ENCODE measurements at regions not wholly inside any gene's neighbourhood (a gene's known extent, or its start where the extent isn't known, plus 50 kb on each side); places are given as distances from the start of the nearest gene placed in this dataset.

DNA sequence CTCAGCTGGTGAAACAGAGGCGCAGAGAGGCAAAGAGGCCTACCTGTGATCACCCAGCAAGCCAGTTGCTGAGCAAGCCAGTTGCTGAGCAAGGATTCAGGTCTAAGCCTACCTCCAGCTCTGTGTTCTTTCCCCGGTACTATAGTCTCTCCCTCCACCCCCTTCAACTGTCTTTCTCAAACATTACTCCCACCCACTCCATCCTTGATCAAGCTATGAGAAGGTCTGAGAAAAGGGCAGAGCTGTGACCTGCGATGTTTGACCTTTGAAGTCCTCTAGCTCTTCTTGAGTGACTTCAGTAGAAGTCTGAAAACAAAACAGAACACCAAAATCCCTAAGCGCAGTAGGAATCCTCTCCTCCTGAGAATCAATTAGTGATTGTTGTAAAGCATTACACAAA lies 665.2 kb upstream of the ID2 start:
- no peaks in the 10 kb centered on the region for H3K9me3 ChIP-seq (ENCODE audit: control insufficient read depth, low read length)
- no peak overlapping the region for H3K4me3 ChIP-seq (ENCODE audit: extremely low read depth, insufficient read depth, low read length, poor library complexity, severe bottlenecking)
- WGBS, 2 experiments (ENCODE audit: insufficient coverage in 2 of 2), result 90 to 100% methylated on average over 2 to 3 of the region's 4 CpGs
- no peaks in the 10 kb centered on the region for H3K36me3 ChIP-seq (ENCODE audit: control insufficient read depth, insufficient read depth, low read length)
- no peak overlapping the region for H3K27ac ChIP-seq (ENCODE audit: low read depth, low read length, severe bottlenecking)
- H3K4me1 ChIP-seq (ENCODE audit: control insufficient read depth, insufficient read depth, low read length, poor library complexity, severe bottlenecking), result no peaks in the 10 kb centered on the region

DNA sequence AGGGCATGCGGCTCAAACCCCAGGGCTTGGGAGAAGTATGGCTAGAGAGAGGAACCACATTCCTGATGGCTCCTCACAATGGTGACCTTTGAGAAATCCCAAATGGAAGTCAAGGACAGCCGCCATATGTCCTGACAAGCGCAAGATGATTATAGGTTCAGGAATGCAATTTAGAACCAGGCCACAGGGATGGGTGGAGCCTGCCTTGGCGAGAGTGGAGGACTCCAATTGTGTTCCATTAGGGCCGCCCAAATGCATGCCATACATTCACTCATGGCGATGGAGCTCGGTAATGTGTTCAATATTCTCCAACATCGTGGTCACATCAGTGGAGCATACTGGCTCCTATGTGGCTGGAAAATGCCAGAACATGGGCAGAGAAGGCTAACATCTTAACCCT lies 662.9 kb upstream of the ID2 start:
- WGBS, 2 experiments (ENCODE audit: insufficient coverage in 2 of 2), result 92 to 98% methylated on average over 8 of the region's 8 CpGs

DNA sequence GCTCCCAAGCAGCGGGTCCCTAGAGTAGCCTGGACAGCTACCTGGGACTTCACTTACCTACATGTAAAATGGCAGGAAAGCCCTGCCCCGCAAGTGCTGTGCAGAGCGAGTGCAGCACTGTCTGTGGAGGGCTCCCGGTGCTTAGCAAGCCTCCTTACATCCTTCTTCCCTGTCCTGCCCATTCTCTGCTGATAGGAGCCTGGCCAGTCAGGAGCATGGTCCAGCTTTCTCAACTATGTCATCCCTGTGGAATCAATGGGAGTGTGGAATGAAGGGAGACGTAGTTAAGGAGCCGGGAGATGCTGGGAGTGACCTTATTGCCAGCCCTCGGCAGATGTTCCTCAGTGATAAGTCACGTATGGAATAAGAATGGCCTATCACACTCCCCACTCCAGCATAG lies 661.9 kb upstream of the ID2 start:
- Histone ChIP-seq H3K4me3 (ENCODE audit: extremely low read depth, insufficient read depth, low read length, poor library complexity, severe bottlenecking) (no peak overlapping the region), H3K4me1 (ENCODE audit: control insufficient read depth, insufficient read depth, low read length, poor library complexity, severe bottlenecking) (no peaks in the 10 kb centered on the region), H3K36me3 (ENCODE audit: control insufficient read depth, insufficient read depth, low read length) (no peaks in the 10 kb centered on the region), H3K27ac (ENCODE audit: low read depth, low read length, severe bottlenecking) (no peak overlapping the region), H3K9me3 (ENCODE audit: control insufficient read depth, low read length) (no peaks in the 10 kb centered on the region)
- 92% methylated on average over 4 to 6 of the region's 8 CpGs for WGBS, 2 experiments (ENCODE audit: insufficient coverage in 2 of 2)

More for the DNA sequence above, 662.9 kb upstream of the ID2 start:
- Histone ChIP-seq H3K36me3 (ENCODE audit: control insufficient read depth, insufficient read depth, low read length) (no peaks in the 10 kb centered on the region), H3K4me1 (ENCODE audit: control insufficient read depth, insufficient read depth, low read length, poor library complexity, severe bottlenecking) (no peaks in the 10 kb centered on the region), H3K9me3 (ENCODE audit: control insufficient read depth, low read length) (no peaks in the 10 kb centered on the region), H3K27ac (ENCODE audit: low read depth, low read length, severe bottlenecking) (no peak overlapping the region), H3K4me3 (ENCODE audit: extremely low read depth, insufficient read depth, low read length, poor library complexity, severe bottlenecking) (no peak overlapping the region)

DNA sequence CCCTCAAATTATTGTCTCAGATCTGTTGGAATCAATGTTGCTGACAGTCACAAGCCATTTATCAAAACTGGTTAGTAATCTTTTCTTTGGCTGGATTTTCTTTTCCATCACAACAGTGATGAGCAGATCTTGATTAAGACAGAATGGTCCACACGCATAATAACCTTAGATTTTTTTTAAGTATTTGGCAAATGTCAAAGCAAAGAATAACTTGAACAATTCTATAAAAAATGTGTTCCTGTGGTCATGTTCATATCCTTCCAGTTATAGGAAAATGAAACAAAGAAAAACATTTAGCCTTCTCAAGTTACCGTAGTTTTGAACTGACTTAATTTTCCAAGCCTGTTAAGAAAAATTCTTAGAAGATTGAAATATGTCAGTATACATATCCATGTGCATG lies 659.9 kb upstream of the ID2 start:
- Histone ChIP-seq H3K4me3 (ENCODE audit: extremely low read depth, insufficient read depth, low read length, poor library complexity, severe bottlenecking) (no peak overlapping the region), H3K36me3 (ENCODE audit: control insufficient read depth, insufficient read depth, low read length) (no peaks in the 10 kb centered on the region), H3K27ac (ENCODE audit: low read depth, low read length, severe bottlenecking) (no peak overlapping the region), H3K4me1 (ENCODE audit: control insufficient read depth, insufficient read depth, low read length, poor library complexity, severe bottlenecking) (no peaks in the 10 kb centered on the region), H3K9me3 (ENCODE audit: control insufficient read depth, low read length) (no peaks in the 10 kb centered on the region)
- WGBS, 2 experiments (ENCODE audit: insufficient coverage in 2 of 2), result no CpG with 5 or more reads among the region's 2 CpGs

DNA sequence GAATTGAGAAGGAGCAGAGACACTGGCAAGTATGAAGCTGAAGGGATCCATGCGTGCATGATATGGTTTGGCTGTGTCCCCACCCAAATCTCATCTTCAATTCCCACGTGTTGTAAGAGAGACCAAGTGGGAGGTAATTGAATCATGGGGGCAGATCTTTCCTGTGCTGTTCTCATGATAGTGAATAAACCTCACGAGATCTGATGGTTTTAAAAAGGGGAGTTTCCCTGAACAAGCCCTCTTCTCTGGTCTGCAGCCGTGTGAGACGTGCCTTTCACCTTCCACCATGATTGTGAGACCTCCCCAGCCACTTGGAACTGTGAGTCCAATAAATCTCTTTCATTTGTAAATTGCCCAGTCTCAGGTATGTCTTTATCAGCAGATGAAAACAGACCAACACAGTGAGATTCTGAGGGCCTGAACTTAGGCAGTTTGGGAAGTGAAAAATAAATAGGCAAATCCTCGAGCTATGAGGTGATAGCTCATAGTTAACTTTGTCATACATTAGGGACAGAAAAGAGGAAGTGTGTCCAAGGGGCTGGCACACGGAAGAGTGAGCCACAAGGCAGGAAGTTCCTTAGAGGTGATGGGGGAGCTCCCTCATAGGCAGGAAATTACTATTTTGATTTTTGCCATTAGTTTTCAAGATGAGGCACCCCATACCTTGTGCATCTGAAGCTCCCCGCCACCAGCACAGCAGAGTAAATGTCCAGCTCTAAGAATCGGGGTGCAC lies 658.8 kb upstream of the ID2 start:
- Histone ChIP-seq H3K4me3 (ENCODE audit: extremely low read depth, insufficient read depth, low read length, poor library complexity, severe bottlenecking) (no peak overlapping the region), H3K36me3 (ENCODE audit: control insufficient read depth, insufficient read depth, low read length) (no peaks in the 10 kb centered on the region), H3K9me3 (ENCODE audit: control insufficient read depth, low read length) (no peaks in the 10 kb centered on the region), H3K27ac (ENCODE audit: low read depth, low read length, severe bottlenecking) (no peak overlapping the region), H3K4me1 (ENCODE audit: control insufficient read depth, insufficient read depth, low read length, poor library complexity, severe bottlenecking) (no peaks in the 10 kb centered on the region)
- 87 to 97% methylated on average over 5 to 6 of the region's 9 CpGs for WGBS, 2 experiments (ENCODE audit: insufficient coverage in 2 of 2)

DNA sequence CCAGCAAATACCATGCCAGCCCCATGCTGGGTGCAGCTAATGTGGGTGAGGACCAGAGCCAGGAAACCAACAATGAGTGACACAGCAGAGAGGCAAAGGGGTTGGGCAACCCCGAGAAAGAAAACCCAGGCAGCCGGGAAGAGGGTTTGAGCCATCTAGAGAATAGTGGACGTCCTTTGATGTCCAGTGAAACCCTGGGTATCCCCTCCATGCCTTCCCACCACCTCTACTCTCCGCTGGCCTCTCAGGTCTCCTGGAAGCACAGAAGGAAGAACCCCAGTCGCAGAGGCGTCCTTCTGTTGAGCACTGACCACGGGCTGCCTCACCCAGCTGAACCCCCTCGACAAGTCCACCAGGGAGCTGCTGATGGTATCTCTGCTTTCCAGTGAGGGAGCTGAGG lies 657.4 kb upstream of the ID2 start:
- no peaks in the 10 kb centered on the region for H3K9me3 ChIP-seq (ENCODE audit: control insufficient read depth, low read length)
- WGBS, 2 experiments (ENCODE audit: insufficient coverage in 2 of 2), result 95 to 97% methylated on average over 7 to 8 of the region's 8 CpGs

DNA sequence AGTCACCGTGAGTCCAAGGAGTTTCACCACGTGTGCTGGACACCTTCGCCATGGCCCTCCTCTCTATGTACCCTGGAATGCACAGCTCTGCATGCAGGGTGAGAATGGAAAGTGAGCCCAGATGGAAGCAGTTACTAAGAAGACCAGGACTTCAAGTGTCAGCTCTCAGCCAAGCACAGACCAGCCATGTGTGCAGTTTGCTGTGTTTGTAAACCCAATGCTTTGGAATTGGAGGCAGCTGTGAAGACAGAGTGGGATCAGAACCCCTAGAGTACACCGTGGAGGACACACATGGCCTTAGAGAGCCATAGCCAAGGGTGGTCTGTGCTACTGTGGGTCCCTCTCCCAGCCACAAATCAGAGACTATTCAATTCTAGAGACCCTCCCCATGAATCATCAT lies 655.5 kb upstream of the ID2 start:
- no peaks in the 10 kb centered on the region for H3K9me3 ChIP-seq (ENCODE audit: control insufficient read depth, low read length)
- no peaks in the 10 kb centered on the region for H3K4me1 ChIP-seq (ENCODE audit: control insufficient read depth, insufficient read depth, low read length, poor library complexity, severe bottlenecking)
- no peak overlapping the region for H3K27ac ChIP-seq (ENCODE audit: low read depth, low read length, severe bottlenecking)
- no peaks in the 10 kb centered on the region for H3K36me3 ChIP-seq (ENCODE audit: control insufficient read depth, insufficient read depth, low read length)
- H3K4me3 ChIP-seq (ENCODE audit: extremely low read depth, insufficient read depth, low read length, poor library complexity, severe bottlenecking), result no peak overlapping the region
- WGBS, 2 experiments (ENCODE audit: insufficient coverage in 2 of 2), result 91 to 95% methylated on average over 3 to 4 of the region's 4 CpGs

More for the DNA sequence above, 657.4 kb upstream of the ID2 start:
- no peaks in the 10 kb centered on the region for H3K4me1 ChIP-seq (ENCODE audit: control insufficient read depth, insufficient read depth, low read length, poor library complexity, severe bottlenecking)
- H3K36me3 ChIP-seq (ENCODE audit: control insufficient read depth, insufficient read depth, low read length), result no peaks in the 10 kb centered on the region
- H3K4me3 ChIP-seq (ENCODE audit: extremely low read depth, insufficient read depth, low read length, poor library complexity, severe bottlenecking), result no peak overlapping the region
- no peak overlapping the region for H3K27ac ChIP-seq (ENCODE audit: low read depth, low read length, severe bottlenecking)

DNA sequence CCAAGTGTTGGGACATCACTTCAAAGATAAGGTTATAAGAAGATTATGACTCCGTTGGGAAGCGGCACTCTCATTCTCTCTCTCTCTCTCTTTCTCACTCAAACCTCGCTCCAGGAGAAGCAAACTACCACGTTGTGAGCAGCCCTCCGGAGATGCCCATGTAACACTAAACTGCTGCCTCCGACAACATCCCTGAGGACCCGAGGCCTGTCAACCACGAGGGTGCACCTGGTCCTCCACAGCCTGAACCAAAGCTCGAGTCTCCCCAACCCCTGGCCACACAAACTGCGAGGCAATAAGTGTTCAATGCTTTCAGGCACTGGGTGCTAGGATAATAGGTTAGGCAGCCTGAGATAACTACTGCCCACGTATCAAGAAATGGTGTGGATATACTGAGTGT lies 654.5 kb upstream of the ID2 start:
- 85 to 90% methylated on average over 8 to 9 of the region's 11 CpGs for WGBS, 2 experiments (ENCODE audit: insufficient coverage in 2 of 2)
- Histone ChIP-seq H3K36me3 (ENCODE audit: control insufficient read depth, insufficient read depth, low read length) (no peaks in the 10 kb centered on the region), H3K4me3 (ENCODE audit: extremely low read depth, insufficient read depth, low read length, poor library complexity, severe bottlenecking) (no peak overlapping the region), H3K4me1 (ENCODE audit: control insufficient read depth, insufficient read depth, low read length, poor library complexity, severe bottlenecking) (no peaks in the 10 kb centered on the region), H3K9me3 (ENCODE audit: control insufficient read depth, low read length) (no peaks in the 10 kb centered on the region), H3K27ac (ENCODE audit: low read depth, low read length, severe bottlenecking) (no peak overlapping the region)

DNA sequence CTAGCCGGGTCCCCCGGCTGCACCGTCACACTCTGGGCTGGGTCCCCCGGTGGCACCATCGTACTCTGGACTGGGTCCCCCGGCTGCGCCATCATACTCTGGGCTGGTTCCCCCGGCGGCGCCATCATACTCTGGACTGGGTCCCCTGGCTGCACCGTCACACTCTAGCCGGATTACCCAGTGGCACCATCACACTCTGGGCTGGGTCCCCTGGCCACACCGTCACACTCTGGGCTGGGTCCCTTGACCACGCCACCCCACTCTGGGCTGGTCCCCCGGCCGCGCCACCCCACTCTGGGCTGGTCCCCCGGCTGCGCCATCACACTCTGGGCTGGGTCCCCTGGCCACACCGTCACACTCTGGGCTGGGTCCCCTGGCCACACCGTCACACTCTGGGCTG lies 653.8 kb upstream of the ID2 start:
- no peak overlapping the region for H3K4me3 ChIP-seq (ENCODE audit: extremely low read depth, insufficient read depth, low read length, poor library complexity, severe bottlenecking)
- H3K27ac ChIP-seq (ENCODE audit: low read depth, low read length, severe bottlenecking), result no peak overlapping the region
- H3K4me1 ChIP-seq (ENCODE audit: control insufficient read depth, insufficient read depth, low read length, poor library complexity, severe bottlenecking), result no peaks in the 10 kb centered on the region
- WGBS, 2 experiments (ENCODE audit: insufficient coverage in 2 of 2), result 94% methylated on average over 17 to 21 of the region's 21 CpGs
- no peaks in the 10 kb centered on the region for H3K36me3 ChIP-seq (ENCODE audit: control insufficient read depth, insufficient read depth, low read length)
- no peaks in the 10 kb centered on the region for H3K9me3 ChIP-seq (ENCODE audit: control insufficient read depth, low read length)

DNA sequence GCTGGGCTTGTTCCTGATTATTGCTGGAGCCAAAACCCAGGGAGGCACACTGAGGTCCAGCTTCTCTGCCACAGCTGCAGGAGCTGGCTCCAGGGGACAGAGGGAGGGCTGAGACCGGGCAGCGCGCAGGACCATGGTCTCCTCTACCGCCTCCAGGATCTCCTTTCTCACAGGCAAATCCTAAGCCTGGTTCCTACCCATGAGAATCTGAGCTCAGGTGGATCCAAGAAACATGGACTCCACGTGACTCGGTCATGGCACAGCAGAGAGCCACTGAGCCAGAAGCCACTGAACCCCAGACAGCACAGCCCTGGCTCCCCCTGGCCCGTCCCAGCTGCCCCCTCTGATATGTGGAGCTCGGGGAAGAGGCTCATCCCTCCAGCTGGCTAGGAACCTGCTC lies 653.4 kb upstream of the ID2 start:
- 92 to 96% methylated on average over 4 to 8 of the region's 8 CpGs for WGBS, 2 experiments (ENCODE audit: insufficient coverage in 2 of 2)
- H3K36me3 ChIP-seq (ENCODE audit: control insufficient read depth, insufficient read depth, low read length), result no peaks in the 10 kb centered on the region

DNA sequence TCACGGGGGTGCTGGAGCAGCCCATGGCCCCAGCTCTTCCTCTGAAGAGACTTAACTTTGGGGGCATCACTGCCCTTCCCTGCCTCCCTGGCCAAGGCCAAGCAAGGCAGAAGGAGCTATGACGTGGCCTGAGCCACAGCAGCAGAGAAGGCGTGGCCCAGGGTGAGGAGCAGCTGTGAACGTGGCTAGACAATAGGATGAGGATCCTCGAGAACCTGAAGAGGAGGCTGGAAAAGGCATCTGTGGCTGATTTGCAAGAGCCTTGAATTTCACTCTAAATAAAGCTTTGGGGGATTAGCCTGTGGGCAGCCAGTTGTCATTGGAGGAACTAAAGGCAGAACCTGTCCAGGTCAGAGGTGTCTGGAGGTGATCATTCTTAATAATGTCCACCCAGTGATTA lies 652.9 kb upstream of the ID2 start:
- Histone ChIP-seq H3K27ac (ENCODE audit: low read depth, low read length, severe bottlenecking) (no peak overlapping the region), H3K4me1 (ENCODE audit: control insufficient read depth, insufficient read depth, low read length, poor library complexity, severe bottlenecking) (no peaks in the 10 kb centered on the region), H3K4me3 (ENCODE audit: extremely low read depth, insufficient read depth, low read length, poor library complexity, severe bottlenecking) (no peak overlapping the region), H3K9me3 (ENCODE audit: control insufficient read depth, low read length) (no peaks in the 10 kb centered on the region), H3K36me3 (ENCODE audit: control insufficient read depth, insufficient read depth, low read length) (no peaks in the 10 kb centered on the region)
- WGBS, 2 experiments (ENCODE audit: insufficient coverage in 2 of 2), result 85 to 91% methylated on average over 4 to 5 of the region's 5 CpGs

More for the DNA sequence above, 653.4 kb upstream of the ID2 start:
- Histone ChIP-seq H3K4me1 (ENCODE audit: control insufficient read depth, insufficient read depth, low read length, poor library complexity, severe bottlenecking) (no peaks in the 10 kb centered on the region), H3K4me3 (ENCODE audit: extremely low read depth, insufficient read depth, low read length, poor library complexity, severe bottlenecking) (no peak overlapping the region), H3K27ac (ENCODE audit: low read depth, low read length, severe bottlenecking) (no peak overlapping the region), H3K9me3 (ENCODE audit: control insufficient read depth, low read length) (no peaks in the 10 kb centered on the region)

Data from mesodermal cell (in vitro differentiated cells).